ENCODE measurements at regions not wholly inside any gene's neighbourhood (a gene's known extent, or its start where the extent isn't known, plus 50 kb on each side); places are given as distances from the start of the nearest gene placed in this dataset.

DNA sequence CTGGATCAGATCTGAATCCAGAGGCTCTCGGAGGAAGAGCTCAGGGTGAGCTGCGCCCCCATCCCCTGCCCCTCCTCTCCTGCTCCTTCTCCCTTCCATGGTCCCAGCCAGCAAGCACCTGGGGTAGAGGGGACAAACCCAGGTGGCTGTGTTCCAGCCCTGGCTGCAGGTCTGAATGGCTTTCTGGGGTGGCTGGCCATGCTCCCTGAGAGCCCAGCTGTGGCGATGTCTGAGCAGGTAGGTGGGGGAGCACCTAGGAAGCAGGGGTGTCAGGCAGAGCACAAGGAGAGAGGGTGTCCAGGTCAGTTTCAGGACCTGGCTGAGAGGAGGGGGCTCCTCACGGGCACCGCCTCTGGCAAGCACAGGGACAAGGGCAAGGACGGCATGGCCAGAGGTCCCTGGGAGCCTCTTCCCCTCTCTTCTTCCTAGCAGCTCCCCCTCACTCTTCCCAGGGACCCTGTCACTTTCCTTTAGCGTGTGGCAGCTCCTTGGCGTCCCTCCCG, 310.0 kb downstream of the SEC14L1 start:
- no peak for DNase-seq

DNA sequence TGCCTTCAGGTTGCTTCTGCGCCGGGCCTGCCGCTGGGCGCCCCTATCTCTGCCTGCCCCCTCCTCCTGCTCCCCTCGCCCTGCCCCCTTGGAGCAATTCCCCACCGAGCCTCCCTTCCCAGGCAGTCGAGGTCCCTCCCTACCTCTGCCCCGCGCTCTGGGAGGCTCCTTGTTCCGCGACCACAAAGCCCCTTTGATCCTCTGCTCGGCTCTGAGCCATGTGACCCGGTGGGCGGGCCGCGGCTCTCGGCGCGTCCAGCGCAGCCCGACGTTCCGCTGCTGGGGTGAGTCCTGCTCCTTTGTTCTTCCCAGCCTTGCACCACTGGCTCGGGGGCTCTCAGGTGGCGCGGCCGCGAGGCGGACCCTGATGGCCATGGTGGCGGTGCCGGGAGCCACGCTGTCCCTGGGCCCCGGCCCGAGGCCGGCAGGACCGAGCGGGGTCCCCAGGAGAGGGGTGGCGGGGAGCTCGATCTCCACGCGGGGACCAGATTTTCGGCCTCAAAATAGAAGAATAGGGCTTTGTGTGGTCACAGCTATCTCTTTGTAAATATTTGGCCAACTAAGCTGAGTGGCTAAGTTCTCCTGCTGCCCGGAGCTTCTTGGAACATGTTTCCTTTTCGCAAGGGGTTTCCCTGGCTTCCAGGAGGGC, 310.6 kb downstream of the SEC14L1 start:
- no peak for DNase-seq

DNA sequence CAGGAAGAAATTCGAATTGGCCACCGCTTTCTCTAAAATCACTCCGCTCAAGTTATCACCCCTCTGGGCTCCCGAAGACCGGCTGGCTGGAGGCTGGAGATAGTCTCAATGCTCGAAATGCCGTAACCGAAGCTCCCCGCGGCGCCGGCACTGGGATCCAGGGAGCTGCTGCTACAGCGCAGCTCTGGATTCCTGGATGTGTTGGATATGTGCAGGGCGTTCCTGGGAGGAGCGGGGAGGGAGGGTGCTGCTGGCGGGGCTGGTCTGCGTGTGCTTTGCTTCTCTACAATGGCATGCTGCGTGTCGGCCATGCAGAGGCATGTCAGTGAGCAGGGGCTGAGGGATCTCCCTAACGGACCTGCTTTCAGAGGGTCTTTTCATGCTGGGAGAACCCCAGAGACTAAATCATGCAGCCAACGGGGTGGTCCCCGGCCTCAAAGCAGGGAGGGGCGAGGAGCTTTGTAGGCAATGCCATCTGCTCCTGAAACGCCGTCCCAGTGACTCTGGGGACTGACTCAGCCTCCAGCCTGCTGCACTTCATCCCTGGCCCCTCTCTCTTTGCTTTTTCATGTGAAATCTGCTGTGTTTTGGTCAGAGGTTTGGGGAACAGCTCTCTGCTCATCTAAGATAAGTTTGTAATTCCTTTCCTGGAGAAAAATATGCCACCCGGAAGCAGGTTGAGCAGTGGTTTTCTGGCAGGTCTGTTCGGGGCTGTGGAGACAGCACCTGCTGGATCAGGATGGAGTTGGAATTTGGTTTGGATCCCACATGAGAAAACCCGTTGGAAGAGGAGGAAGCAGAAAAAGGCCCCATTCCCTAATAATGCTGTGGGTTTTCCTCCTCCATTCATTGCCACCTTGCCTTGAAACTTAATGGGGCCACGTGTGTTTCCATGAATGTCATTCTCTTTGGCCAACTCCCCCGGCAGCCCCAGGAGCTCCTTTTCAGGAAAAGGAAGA, 311.4 kb downstream of the SEC14L1 start:
- no peak for DNase-seq

DNA sequence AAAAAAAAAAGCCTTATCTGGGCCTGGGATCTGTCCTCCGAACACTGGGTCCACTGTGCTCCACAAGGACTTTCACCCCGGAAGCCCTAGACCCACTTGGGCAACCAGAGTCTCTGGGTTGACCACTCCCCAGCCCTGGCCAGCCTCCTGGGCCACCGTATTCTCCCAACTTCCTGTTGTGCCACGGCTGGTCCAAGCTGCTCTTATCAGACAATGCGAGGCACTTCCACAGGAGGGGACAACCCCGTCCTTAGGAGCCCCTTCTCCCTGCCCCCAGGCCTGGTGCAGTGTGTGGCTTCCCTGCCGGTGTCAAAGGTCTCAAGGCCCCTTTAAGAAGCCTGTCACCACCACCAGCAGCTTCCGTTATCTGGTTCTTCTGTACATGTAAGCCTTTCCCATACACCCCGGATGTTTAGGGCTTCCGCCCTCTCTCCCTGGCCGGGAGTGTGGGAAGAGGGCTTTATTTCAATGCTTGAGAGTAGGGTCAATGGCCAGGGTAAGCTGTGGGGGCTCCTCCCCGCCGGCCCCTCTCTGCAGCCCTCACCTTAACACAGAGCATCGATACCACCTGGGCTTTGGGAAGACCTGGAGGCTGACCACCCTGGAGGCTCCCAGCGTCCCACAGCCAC, 313.0 kb downstream of the SEC14L1 start:
- no peak for DNase-seq

GRCh38 chr17:77454242-77455095, 313.7 kb downstream of the SEC14L1 start:
- DNase-seq, result no peak

DNA sequence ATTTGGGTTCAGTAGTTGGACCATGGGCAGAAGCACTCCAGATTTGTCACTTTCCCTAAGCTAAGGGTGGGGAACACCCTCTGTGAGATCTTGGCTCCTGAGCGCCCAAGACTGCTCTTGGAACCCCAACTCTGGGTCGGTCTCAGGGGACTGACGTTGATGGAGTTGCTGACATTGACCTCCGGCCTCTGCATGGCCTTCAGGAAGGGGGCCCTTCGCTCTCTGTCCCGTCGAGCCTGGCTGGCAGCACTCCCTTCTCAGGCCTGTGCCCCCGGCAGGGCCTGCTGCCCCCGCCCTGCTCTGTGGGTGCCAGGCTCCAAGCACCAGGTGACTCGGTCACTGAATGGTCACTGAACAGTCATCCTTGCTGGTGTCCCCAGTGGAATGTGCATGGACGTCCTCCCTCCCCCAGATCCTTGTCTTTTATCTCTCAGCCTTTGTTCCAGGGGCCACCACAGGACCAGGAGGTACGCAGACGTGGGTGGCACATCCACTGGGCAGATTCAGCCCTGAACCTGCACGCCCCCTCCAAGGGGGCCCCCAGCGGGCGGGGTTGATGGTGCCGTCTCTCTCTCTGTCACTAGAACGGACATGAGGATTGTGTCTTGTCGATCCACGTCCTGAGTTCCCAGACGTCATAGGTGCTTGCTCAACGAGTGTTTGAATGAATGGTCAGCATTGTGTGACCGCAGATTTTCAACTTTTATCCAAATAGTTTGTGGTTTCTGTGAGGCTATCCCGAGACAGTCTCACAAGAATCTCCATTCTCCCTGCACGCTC, 314.5 kb downstream of the SEC14L1 start:
- DNase-seq, result no peak

DNA sequence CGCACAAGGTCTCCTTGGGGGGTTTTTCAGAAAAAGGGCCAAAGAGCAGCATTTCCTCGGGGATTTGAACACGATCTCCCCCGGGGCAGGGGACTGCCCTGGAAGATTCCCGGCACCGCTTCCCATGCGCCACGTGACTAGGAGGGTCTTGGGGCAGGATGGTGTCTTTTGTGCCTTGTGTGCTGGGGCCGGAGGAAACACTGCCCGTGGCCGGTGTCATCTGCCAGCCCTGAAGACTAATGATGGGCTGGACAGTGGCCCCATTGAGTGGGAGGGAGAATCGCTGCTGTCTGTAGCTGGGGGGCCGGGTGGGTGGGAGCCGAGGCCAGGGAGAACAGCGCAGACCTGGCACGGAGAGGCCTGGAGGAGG, 315.1 kb downstream of the SEC14L1 start:
- DNase-seq, result no peak

- no peak for DNase-seq
Measured at GRCh38 chr17:77456271-77456950, 315.6 kb downstream of the SEC14L1 start.

DNA sequence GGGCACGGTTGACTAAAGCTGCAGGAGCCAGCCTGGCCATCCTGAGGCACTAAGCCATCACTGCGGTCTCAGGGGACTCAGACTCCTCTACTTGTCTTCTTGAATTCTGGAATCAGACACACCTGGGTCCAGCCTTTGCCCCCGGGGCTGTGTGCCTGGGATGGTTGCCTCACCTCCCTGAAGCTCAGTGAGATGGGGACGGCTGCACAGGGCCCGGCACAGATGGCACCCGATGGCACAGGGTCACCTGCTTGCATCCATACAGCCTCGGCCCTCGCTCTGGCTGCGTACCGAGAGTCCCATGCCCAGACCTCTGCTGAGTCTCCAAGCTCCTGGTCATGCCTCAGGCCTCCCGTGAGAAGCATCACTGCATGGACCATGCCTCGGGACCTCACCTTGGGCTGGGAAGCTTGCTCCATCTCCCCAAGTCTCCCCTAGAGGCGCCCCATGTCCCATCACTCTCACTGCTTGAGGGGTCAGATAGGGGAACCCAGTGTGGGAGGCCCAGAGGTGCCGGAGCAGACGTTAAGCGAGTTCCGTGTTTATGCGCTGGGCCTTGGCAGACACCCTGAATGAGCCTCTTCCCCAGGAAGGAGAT, 316.3 kb downstream of the SEC14L1 start:
- DNase-seq, result no peak

- DNase-seq, result no peak
Measured at GRCh38 chr17:77457572-77458201, 316.9 kb downstream of the SEC14L1 start.

DNA sequence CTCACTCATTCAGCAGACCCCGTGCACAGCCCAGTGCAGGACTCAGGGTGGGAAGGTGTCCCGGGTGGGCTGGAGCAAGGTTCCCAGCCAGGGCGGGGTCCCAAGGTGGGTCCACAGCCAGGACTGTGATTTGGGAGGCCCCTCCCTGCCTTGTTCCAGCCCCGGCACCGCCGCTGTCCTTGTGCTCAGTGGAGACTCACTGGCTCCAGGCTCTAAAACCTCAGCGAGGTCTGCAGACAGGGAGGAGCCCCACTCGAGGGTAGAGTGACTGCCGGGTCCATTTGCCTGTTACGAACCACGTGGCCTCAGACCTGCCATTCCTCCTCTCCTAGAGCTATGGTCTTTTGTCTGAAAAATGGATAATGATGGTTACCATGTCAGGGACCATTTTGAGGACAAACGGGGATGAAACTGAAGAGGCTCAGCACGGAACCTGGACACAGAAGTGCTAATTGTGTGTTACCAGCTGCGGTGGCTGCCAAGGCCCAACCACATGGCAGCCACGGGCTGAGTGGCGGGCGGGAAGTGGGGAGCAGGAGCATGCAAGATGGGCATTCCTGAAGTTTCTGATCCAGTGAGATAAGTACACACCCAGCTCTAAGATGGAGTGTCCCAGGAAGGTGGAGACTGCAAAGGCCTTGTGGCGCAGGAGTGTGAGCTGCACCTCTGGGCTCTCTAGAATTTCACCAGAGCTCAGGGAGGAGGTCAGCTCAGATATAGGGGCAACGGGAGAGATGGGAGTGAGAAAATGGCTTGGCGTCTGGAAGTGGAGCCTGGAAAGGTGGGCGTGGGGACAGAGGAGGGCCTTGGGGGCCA, 317.6 kb downstream of the SEC14L1 start:
- DNase-seq, result no peak

- DNase-seq, result no peak
Measured at GRCh38 chr17:77459018-77459755, 318.4 kb downstream of the SEC14L1 start.

GRCh38 chr17:77460514-77461046, 319.8 kb downstream of the SEC14L1 start:
- DNase-seq, result no peak

DNA sequence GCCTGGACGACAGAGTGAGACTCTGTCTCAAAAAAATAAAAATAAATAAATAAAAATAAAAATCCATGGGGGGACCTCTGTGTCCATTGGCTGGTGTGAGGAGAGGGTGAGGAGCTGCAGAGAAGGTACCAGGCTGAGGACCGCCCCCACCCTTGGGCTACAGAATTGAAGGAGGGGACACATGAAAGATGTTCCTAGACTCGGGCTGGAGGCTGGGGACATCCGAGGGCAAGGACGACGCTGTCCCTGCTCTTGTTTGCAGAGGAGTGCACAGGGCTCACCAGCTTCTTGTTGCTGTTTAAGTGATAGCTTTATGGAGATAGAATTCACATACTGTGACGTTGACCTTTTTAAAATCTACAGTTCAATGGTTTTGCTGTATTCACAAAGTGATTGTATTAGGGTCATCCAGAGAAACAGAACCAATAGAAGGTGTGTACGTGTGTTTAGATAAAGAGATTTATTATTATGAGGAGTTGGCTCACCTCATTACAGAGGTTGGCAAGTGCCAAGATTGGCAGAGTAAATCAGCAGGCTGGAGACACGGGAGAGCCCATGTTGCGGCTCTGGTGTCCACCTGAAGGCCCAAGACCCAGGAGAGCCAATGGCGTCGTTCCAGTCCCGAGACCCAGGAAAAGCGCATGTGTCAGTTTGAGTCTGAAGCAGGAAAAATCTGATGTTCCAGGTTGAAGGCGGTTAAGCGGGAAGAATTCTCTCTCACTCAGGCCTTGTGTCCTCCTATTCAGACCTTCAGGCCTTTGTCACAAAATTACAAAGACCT, 320.7 kb downstream of the SEC14L1 start:
- no peak for DNase-seq

DNA sequence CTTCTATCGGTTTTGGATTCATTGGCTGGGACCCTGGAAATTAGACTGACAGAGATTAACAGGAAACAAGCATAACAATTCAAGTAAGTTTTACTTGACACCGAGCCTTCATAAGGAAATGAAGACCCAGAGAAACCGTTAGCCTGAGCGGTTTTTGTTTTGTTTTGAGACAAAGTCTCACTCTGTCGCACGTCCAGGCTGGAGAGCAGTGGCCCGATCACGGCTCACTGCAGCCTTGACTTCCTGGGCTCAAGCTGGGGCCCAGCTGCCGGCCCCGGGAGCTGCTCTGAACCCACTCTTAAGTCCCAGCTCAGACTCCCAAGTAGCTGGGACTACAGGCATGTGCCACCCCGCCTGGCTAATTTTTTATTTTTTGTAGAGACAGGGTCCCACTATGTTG, 321.3 kb downstream of the SEC14L1 start:
- DNase-seq, result no peak

DNA sequence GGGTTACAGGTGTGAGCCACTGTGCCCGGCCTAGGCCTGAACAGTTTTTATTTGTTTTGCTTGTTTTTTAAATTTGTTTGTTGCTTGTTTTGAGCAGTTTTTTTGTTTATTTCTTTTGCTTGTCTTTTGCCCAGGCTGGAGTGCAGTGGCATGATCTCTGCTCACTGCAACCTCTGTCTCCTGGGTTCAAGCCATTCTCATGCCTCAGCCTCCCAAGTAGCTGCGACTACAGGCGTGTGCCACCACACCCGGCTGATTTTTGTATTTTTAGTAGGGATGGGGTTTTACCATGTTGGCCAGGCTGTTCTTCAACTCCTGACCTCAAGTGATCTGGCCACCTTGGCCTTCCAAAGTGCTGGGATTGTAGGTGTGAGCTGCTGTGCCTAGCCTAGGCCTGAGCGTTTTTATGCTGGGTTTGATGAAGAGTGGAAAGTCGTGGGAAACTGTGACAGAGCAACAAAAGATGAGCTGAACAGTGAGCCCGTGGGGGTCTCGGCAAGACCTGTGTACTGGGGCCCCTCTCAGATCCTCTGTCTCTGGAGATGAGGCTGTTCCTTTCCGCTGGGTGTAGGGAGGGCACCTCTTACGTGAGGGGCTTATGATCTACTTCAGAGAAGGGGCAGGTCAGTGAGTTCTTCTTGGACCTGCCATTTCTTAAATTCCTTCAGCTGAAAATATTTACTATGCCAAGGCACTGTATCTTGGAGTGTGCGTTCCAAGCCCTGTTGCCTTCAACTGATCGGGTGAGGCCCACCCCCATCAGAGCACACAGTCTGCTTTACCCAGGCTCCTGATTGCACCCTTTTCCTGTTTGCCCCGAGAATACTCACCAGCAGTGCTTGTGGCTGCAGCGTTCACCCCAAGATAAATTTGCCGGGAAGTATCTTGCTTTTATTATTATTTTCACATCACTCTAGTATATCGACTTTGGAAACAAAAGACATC, 322.1 kb downstream of the SEC14L1 start:
- no peak for DNase-seq
